ENCODE measurements at regions not wholly inside any gene's neighbourhood (a gene's known extent, or its start where the extent isn't known, plus 50 kb on each side); places are given as distances from the start of the nearest gene placed in this dataset.
"Not testable (repeated sequence)": the region's sequence is repeated elsewhere in the genome, so short reads cannot be mapped to it uniquely, and the experiment has no call there.

- no peak for DNase-seq
Measured at GRCh38 chr3:88412346-88412745, 262.6 kb downstream of the C3orf38 start.

GRCh38 chr3:88416436-88416835 lies 266.7 kb downstream of the C3orf38 start:
- DNase-seq, result no peak

GRCh38 chr3:88418219-88418618 lies 268.5 kb downstream of the C3orf38 start:
- DNase-seq, result no peak

- DNase-seq, result no peak
Measured at GRCh38 chr3:88433568-88433967, 283.8 kb downstream of the C3orf38 start.

- DNase-seq, result no peak
Measured at GRCh38 chr3:88434001-88434400, 284.2 kb downstream of the C3orf38 start.

GRCh38 chr3:88440701-88441100 lies 290.9 kb downstream of the C3orf38 start:
- DNase-seq, result no peak

GRCh38 chr3:88443066-88443465 lies 293.3 kb downstream of the C3orf38 start:
- DNase-seq, result no peak

- DNase-seq, result no peak
Measured at GRCh38 chr3:88444251-88444650, 294.5 kb downstream of the C3orf38 start.

- no peak for DNase-seq
Measured at GRCh38 chr3:88452228-88452627, 302.5 kb downstream of the C3orf38 start.

- DNase-seq, result no peak
Measured at GRCh38 chr3:88460369-88460768, 310.6 kb downstream of the C3orf38 start.

GRCh38 chr3:88462230-88462629 lies 312.5 kb downstream of the C3orf38 start:
- no peak for DNase-seq

- no peak for DNase-seq
Measured at GRCh38 chr3:88467191-88467590, 317.4 kb downstream of the C3orf38 start.

GRCh38 chr3:88469216-88469615 lies 319.5 kb downstream of the C3orf38 start:
- no peak for DNase-seq

- DNase-seq, result no peak
Measured at GRCh38 chr3:88478460-88478859, 328.7 kb downstream of the C3orf38 start.

GRCh38 chr3:88480822-88481221 lies 331.1 kb downstream of the C3orf38 start:
- DNase-seq, result no peak

GRCh38 chr3:88485001-88485400 lies 335.2 kb downstream of the C3orf38 start:
- DNase-seq, result no peak

GRCh38 chr3:88508818-88509217 lies 359.1 kb downstream of the C3orf38 start:
- DNase-seq, result not testable (repeated sequence)

- no peak for DNase-seq
Measured at GRCh38 chr3:88509582-88509981, 359.8 kb downstream of the C3orf38 start.

- no peak for DNase-seq
Measured at GRCh38 chr3:88528494-88528893, 378.7 kb downstream of the C3orf38 start.

GRCh38 chr3:88534534-88534933 lies 384.8 kb downstream of the C3orf38 start:
- DNase-seq, result no peak

GRCh38 chr3:88535563-88535962 lies 385.8 kb downstream of the C3orf38 start:
- DNase-seq, result no peak

- no peak for DNase-seq
Measured at GRCh38 chr3:88542916-88543315, 393.2 kb downstream of the C3orf38 start.

GRCh38 chr3:88572450-88572849 lies 422.7 kb downstream of the C3orf38 start:
- DNase-seq, result no peak

GRCh38 chr3:88573472-88573871 lies 423.7 kb downstream of the C3orf38 start:
- no peak for DNase-seq

- DNase-seq, result no peak
Measured at GRCh38 chr3:88574146-88574545, 424.4 kb downstream of the C3orf38 start.

GRCh38 chr3:88584451-88584850 lies 434.7 kb downstream of the C3orf38 start:
- DNase-seq, result no peak
